ENCODE measurements at regions not wholly inside any gene's neighbourhood (a gene's known extent, or its start where the extent isn't known, plus 50 kb on each side); places are given as distances from the start of the nearest gene placed in this dataset.

DNA sequence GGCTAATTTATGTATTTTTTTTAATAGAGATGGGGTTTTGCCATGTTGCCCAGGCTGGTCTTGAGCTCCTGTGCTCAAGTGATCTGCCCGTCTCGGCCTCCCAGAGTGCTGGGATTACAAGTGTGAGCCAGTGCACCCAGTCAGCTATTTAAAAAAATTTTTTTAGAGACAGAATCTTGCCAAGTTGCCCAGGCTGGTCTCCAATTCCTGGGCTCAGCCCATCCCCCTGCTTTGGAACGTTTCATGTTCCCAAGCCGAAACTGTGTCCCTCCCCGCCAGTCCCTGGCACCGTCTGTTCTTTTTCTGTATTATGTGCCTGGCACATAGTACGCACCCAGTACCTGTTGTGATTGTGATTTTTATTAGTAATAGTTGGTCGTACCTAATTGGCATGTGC is 63.1 kb upstream of the MGAT5 start:
- TF ChIP-seq, protein P1, sequence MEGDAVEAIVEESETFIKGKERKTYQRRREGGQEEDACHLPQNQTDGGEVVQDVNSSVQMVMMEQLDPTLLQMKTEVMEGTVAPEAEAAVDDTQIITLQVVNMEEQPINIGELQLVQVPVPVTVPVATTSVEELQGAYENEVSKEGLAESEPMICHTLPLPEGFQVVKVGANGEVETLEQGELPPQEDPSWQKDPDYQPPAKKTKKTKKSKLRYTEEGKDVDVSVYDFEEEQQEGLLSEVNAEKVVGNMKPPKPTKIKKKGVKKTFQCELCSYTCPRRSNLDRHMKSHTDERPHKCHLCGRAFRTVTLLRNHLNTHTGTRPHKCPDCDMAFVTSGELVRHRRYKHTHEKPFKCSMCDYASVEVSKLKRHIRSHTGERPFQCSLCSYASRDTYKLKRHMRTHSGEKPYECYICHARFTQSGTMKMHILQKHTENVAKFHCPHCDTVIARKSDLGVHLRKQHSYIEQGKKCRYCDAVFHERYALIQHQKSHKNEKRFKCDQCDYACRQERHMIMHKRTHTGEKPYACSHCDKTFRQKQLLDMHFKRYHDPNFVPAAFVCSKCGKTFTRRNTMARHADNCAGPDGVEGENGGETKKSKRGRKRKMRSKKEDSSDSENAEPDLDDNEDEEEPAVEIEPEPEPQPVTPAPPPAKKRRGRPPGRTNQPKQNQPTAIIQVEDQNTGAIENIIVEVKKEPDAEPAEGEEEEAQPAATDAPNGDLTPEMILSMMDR (IDR thresholded peaks at IDR 0.05; ENCODE audit: low read depth, low read length) = no peak
- TF ChIP-seq MAX (IDR thresholded peaks at IDR 0.05; ENCODE audit: low read depth, low read length) = no peak

Data from NB4 (cell line).